ENCODE measurements at regions not wholly inside any gene's neighbourhood (a gene's known extent, or its start where the extent isn't known, plus 50 kb on each side); places are given as distances from the start of the nearest gene placed in this dataset.

DNA sequence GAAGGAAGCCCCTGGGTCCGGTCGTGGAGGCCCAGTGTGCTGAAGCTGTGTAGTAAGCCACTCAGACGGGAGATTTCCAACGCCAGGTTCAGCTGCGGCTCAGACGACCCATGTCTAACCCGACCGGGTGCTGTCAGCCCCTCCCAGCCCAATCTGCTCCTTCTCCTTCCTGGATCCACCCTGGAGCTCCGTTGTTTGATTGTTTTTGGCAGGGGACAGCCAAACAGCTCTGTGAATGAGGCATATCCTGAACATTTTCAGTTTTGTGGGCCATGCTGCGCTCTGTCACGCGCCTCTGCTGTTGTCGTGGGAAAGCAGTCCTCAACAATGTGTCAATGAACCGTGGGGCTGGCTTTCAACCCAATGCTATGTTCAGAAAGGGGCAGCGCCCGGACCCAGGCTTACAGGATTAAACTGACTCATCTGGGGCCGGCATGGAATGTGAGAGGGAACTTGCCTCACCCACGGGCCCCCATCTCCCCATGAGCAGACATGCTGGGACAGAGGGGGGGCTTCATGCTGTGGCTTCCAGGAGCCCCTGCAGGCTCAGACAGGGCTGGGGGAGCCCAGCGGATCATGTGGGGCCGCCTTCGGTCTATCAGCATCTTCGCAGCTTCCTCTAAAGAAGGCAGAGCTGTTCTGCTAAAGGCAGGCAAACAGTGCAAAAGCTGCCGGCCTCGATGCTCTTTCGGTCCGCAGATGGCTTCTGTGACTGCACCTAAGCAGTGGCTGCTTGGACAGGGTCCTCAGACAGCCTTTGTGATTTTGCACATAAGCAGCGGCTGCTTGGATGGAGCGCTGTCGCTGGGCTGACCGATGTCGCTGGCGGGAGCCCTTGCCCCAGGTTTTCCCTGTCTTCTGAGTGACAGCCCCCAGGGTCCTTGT lies 101.7 kb downstream of the RIPK4 start:
- TF ChIP-seq, protein P1, sequence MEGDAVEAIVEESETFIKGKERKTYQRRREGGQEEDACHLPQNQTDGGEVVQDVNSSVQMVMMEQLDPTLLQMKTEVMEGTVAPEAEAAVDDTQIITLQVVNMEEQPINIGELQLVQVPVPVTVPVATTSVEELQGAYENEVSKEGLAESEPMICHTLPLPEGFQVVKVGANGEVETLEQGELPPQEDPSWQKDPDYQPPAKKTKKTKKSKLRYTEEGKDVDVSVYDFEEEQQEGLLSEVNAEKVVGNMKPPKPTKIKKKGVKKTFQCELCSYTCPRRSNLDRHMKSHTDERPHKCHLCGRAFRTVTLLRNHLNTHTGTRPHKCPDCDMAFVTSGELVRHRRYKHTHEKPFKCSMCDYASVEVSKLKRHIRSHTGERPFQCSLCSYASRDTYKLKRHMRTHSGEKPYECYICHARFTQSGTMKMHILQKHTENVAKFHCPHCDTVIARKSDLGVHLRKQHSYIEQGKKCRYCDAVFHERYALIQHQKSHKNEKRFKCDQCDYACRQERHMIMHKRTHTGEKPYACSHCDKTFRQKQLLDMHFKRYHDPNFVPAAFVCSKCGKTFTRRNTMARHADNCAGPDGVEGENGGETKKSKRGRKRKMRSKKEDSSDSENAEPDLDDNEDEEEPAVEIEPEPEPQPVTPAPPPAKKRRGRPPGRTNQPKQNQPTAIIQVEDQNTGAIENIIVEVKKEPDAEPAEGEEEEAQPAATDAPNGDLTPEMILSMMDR (conservative IDR thresholded peaks at IDR 0.05; ENCODE audit: low read length) = no peak
- no peak for TF ChIP-seq EZH2phosphoT487 (IDR thresholded peaks at IDR 0.05; ENCODE audit: borderline replicate concordance, low read depth, low read length)
